ENCODE measurements at regions not wholly inside any gene's neighbourhood (a gene's known extent, or its start where the extent isn't known, plus 50 kb on each side); places are given as distances from the start of the nearest gene placed in this dataset.

DNA sequence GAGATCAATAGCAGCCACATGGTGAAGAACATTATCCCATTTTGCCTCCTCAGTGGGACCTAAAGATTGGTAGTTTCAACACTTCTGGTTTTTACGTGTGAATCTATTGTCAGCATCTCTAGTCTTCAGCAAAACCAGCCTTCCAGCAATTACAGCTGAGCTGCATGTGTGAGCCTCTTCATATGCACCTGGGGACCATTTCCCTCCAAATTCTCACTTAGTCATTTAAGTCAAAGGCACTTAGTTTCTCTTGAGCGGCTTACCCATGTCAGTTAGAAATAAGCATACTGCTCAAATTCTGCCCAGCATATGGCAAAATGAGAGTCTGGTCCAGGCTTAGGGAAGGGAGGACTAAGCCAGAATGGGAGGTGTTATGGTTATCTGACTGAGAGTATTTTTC, 99.7 kb upstream of the NXPH2 start:
- FAIRE-seq (no peak), DNase-seq (ENCODE audit: low read depth, low spot score) (no peak)
- H3K4me3 ChIP-seq (replicated peaks in 1 of 3; ENCODE audit: insufficient read depth in 1 of 3, low read depth in 1 of 3, low read length in 3 of 3) = no peak overlapping the region
- no TSS peak for BruUV-seq (replicated peaks)
- H3K9me3 ChIP-seq (replicated peaks; ENCODE audit: control insufficient read depth, insufficient read depth, low read length) = no peaks in the 10 kb centered on the region
- intact Hi-C loops (cut with micrococcal nuclease) = no loop called here
- H2AFZ ChIP-seq (ENCODE audit: low read depth, low read length) = no peak overlapping the region
- no peak overlapping the region for H3K9ac ChIP-seq (replicated peaks; ENCODE audit: extremely low read depth, insufficient read depth, low read length)
- ChIA-PET CTCF (no interaction called here), POLR2A (no interaction called here)
- H3K27ac ChIP-seq (ENCODE audit: insufficient read depth, low read depth, low read length) = no peak overlapping the region
- dilution Hi-C loops (cut with MboI; ENCODE audit: extremely low pct_ligation_motif_present, low sequenced_read_pairs) = no loop called here
- TF ChIP-seq, protein P1, sequence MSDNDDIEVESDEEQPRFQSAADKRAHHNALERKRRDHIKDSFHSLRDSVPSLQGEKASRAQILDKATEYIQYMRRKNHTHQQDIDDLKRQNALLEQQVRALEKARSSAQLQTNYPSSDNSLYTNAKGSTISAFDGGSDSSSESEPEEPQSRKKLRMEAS (IDR thresholded peaks at IDR 0.05; ENCODE audit: insufficient read depth, insufficient read length) = no peak
- TF ChIP-seq MYC (IDR thresholded peaks at IDR 0.05; ENCODE audit: low read depth, low read length) (no peak), JUN (IDR thresholded peaks at IDR 0.05; ENCODE audit: borderline replicate concordance, insufficient read depth, insufficient read length, low read depth) (no peak), EZH2 (IDR thresholded peaks at IDR 0.05; ENCODE audit: borderline replicate concordance, low read depth, low read length, severe bottlenecking) (no peak), GATA2 (IDR thresholded peaks at IDR 0.05; ENCODE audit: insufficient read depth, insufficient read length, low read depth, low read length) (no peak), POLR2AphosphoS5 (IDR thresholded peaks at IDR 0.05; ENCODE audit: insufficient read depth, low read depth, low read length) (no peak), POLR2A (IDR thresholded peaks at IDR 0.05; ENCODE audit: low read depth, low read length) (no peak), FOS (IDR thresholded peaks at IDR 0.05; ENCODE audit: borderline replicate concordance, insufficient read depth, low read length) (no peak)
- TF ChIP-seq, protein P2, sequence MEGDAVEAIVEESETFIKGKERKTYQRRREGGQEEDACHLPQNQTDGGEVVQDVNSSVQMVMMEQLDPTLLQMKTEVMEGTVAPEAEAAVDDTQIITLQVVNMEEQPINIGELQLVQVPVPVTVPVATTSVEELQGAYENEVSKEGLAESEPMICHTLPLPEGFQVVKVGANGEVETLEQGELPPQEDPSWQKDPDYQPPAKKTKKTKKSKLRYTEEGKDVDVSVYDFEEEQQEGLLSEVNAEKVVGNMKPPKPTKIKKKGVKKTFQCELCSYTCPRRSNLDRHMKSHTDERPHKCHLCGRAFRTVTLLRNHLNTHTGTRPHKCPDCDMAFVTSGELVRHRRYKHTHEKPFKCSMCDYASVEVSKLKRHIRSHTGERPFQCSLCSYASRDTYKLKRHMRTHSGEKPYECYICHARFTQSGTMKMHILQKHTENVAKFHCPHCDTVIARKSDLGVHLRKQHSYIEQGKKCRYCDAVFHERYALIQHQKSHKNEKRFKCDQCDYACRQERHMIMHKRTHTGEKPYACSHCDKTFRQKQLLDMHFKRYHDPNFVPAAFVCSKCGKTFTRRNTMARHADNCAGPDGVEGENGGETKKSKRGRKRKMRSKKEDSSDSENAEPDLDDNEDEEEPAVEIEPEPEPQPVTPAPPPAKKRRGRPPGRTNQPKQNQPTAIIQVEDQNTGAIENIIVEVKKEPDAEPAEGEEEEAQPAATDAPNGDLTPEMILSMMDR (IDR thresholded peaks at IDR 0.05; ENCODE audit: extremely low read depth in 1 of 2, insufficient read depth in 1 of 2, low read depth in 1 of 2, low read length in 2 of 2) = no peak
- no peaks in the 10 kb centered on the region for H4K20me1 ChIP-seq (replicated peaks; ENCODE audit: control insufficient read depth, extremely low read depth, insufficient read depth, low read length)
- no peaks in the 10 kb centered on the region for H3K4me1 ChIP-seq (ENCODE audit: control insufficient read depth, extremely low read depth, insufficient read depth, low read length)
- H3K27me3 ChIP-seq (ENCODE audit: control insufficient read depth in 2 of 2, insufficient read depth in 2 of 2, low read length in 2 of 2) = no peaks in the 10 kb centered on the region
- H3K79me2 ChIP-seq (ENCODE audit: control insufficient read depth, insufficient read depth, low read length) = no peaks in the 10 kb centered on the region
- no peaks in the 10 kb centered on the region for H3K36me3 ChIP-seq (ENCODE audit: control insufficient read depth in 2 of 2, extremely low read depth in 1 of 2, insufficient read depth in 2 of 2, low read length in 2 of 2)
- H3K9me1 ChIP-seq (replicated peaks; ENCODE audit: control insufficient read depth, extremely low read depth, insufficient read depth, low read length) = no peaks in the 10 kb centered on the region
- H3K4me2 ChIP-seq (ENCODE audit: insufficient read depth, low read length) = no peak overlapping the region
